Sigmoid colon (tissue), 6 donors: ENCODE measurements at regions not wholly inside any gene's neighbourhood (a gene's known extent, or its start where the extent isn't known, plus 50 kb on each side); places are given as distances from the start of the nearest gene placed in this dataset.

Experiments
- DNase-seq: peaks from one replicate; pipeline ENCODE4 v3.0.0-alpha.2; 2019
- H3K27ac ChIP-seq, 4 donors: fragments of 200-600 bp; sonication (generic); one replicate each; pipeline ENCODE4 v1.5.1; 2016 to 2019; ENCODE audit warnings: mild to moderate bottlenecking in 1 of 4
- H3K27me3 ChIP-seq, 3 donors: fragments of 200-600 bp; sonication (generic); one replicate each; pipeline ENCODE4 v1.5.1; 2019; ENCODE audit warnings: mild to moderate bottlenecking in 1 of 3
- H3K36me3 ChIP-seq, 4 donors: fragments of 200-600 bp; sonication (generic); one replicate each; pipeline ENCODE4 v1.5.1; 2016 to 2019
- H3K4me1 ChIP-seq, 4 donors: fragments of 200-600 bp; sonication (generic); one replicate each; pipeline ENCODE4 v1.5.1; 2017 to 2019
- H3K4me3 ChIP-seq, 4 donors: fragments of 200-600 bp; sonication (generic); one replicate each; pipeline ENCODE4 v1.5.1; 2017 to 2019; ENCODE audit warnings: mild to moderate bottlenecking in 2 of 4, moderate library complexity in 1 of 4
- H3K9me3 ChIP-seq, 4 donors: fragments of 200-600 bp in 3 of 4; sonication (generic) in 3 of 4; one replicate each; pipeline versions ENCODE4 v1.5.1 to v1.6.1; 2013 to 2019
- CTCF ChIP-seq, 4 experiments: fragments of 450-650 bp in 3 of 4; fragments of 200-600 bp in 1 of 4; IDR thresholded peaks; one replicate each; pipeline ENCODE4 v1.5.1; 2016 to 2019; ENCODE audit warnings: antibody characterized with exemption in 4 of 4, mild to moderate bottlenecking in 3 of 4, moderate library complexity in 2 of 4
- EP300 ChIP-seq, 4 donors: sonication (generic); formaldehyde crosslinking; IDR thresholded peaks; one replicate each; pipeline ENCODE4 v1.6.1; 2017; ENCODE audit warnings: antibody characterized with exemption in 4 of 4
- POLR2A ChIP-seq, 2 donors: fragments of 450-650 bp; IDR thresholded peaks; one replicate each; pipeline ENCODE4 v1.6.1; 2016; ENCODE audit warnings: antibody characterized with exemption in 2 of 2, mild to moderate bottlenecking in 2 of 2, moderate library complexity in 2 of 2
- POLR2AphosphoS5 ChIP-seq, 4 donors: sonication (generic); formaldehyde crosslinking; IDR thresholded peaks; one replicate each; pipeline ENCODE4 v1.6.1; 2017; ENCODE audit warnings: antibody characterized with exemption in 4 of 4
- WGBS, 2 donors: extraction: QIAGEN DNeasy Blood & Tissue Kit; methylation state at CpG; one replicate each; pipeline ENCODE4 v1.1.7; 2013; 5-methylcytosine and 5-hydroxymethylcytosine counted together
- intact Hi-C: fragments of 100-400 bp; cut with DNase I; formaldehyde crosslinking; loops from one replicate; pipeline ENCODE4 v1.15.1; 2023
- donor health status: healthy with polysubstance abuse.
- donor health status: healthy.

- H3K27ac ChIP-seq = no peak overlapping the region
- no peaks in the 10 kb centered on the region for H3K36me3 ChIP-seq
- TF ChIP-seq POLR2AphosphoS5 (IDR thresholded peaks at IDR 0.05) (no peak), CTCF (IDR thresholded peaks at IDR 0.05) (no peak), POLR2A (IDR thresholded peaks at IDR 0.05) (no peak), EP300 (IDR thresholded peaks at IDR 0.05) (no peak)
- no peak overlapping the region for H3K4me3 ChIP-seq
- H3K9me3 ChIP-seq = no peaks in the 10 kb centered on the region
- H3K4me1 ChIP-seq = no peaks in the 10 kb centered on the region
- intact Hi-C loops = loop anchor here (5.0 kb wide), 2 partner anchors 1097 to 1182 kb away; no protein-coding TSS in a partner anchor
- no peak for DNase-seq
- no peaks in the 10 kb centered on the region for H3K27me3 ChIP-seq
- WGBS, 2 donors = 77 to 79% methylated on average over 2 of the region's 2 CpGs
Observed at GRCh38 chr4:121253961-121254360, 89.8 kb upstream of the TNIP3 start.

GRCh38 chr4:121252224-121252806, 88.2 kb upstream of the TNIP3 start:
- intact Hi-C loops = loop anchor here (1.0 to 5.0 kb wide), 3 partner anchors 60 to 1180 kb away; no protein-coding TSS in a partner anchor
- WGBS, 2 donors = 12 to 22% methylated on average over 3 of the region's 3 CpGs
- H3K9me3 ChIP-seq = no peaks in the 10 kb centered on the region
- no peaks in the 10 kb centered on the region for H3K27me3 ChIP-seq
- H3K4me1 ChIP-seq = no peaks in the 10 kb centered on the region
- TF ChIP-seq CTCF (IDR thresholded peaks at IDR 0.05) (peak; percentile 24 to 76 (median 56)), EP300 (IDR thresholded peaks at IDR 0.05) (no peak)
- no peak overlapping the region for H3K4me3 ChIP-seq
- H3K36me3 ChIP-seq = no peaks in the 10 kb centered on the region
- H3K27ac ChIP-seq = no peak overlapping the region
- DNase-seq = peak; percentile 68

GRCh38 chr4:121248747-121249146, 84.6 kb upstream of the TNIP3 start:
- Histone ChIP-seq H3K27ac (no peak overlapping the region), H3K36me3 (no peaks in the 10 kb centered on the region), H3K27me3 (no peaks in the 10 kb centered on the region), H3K9me3 (no peaks in the 10 kb centered on the region), H3K4me3 (no peak overlapping the region), H3K4me1 (no peaks in the 10 kb centered on the region)
- TF ChIP-seq CTCF (IDR thresholded peaks at IDR 0.05) (no peak), POLR2A (IDR thresholded peaks at IDR 0.05) (no peak), EP300 (IDR thresholded peaks at IDR 0.05) (no peak), POLR2AphosphoS5 (IDR thresholded peaks at IDR 0.05) (no peak)
- WGBS, 2 donors = 89 to 90% methylated on average over 2 of the region's 2 CpGs
- DNase-seq = no peak
- intact Hi-C loops = no loop called here

- H3K27ac ChIP-seq = no peak overlapping the region
Observed at GRCh38 chr4:121246698-121247097, 82.6 kb upstream of the TNIP3 start.

More at GRCh38 chr4:121246698-121247097, 82.6 kb upstream of the TNIP3 start:
- Histone ChIP-seq H3K4me3 (no peak overlapping the region), H3K9me3 (no peaks in the 10 kb centered on the region), H3K4me1 (no peaks in the 10 kb centered on the region), H3K36me3 (no peaks in the 10 kb centered on the region), H3K27me3 (no peaks in the 10 kb centered on the region)
- DNase-seq = no peak
- intact Hi-C loops = no loop called here
- TF ChIP-seq EP300 (IDR thresholded peaks at IDR 0.05) (no peak), POLR2A (IDR thresholded peaks at IDR 0.05) (no peak), CTCF (IDR thresholded peaks at IDR 0.05) (no peak), POLR2AphosphoS5 (IDR thresholded peaks at IDR 0.05) (no peak)
- WGBS, 2 donors = 74 to 77% methylated on average over 2 of the region's 2 CpGs
